ENCODE measurements at regions not wholly inside any gene's neighbourhood (a gene's known extent, or its start where the extent isn't known, plus 50 kb on each side); places are given as distances from the start of the nearest gene placed in this dataset.
"Not testable (repeated sequence)": the region's sequence is repeated elsewhere in the genome, so short reads cannot be mapped to it uniquely, and the experiment has no call there.

DNA sequence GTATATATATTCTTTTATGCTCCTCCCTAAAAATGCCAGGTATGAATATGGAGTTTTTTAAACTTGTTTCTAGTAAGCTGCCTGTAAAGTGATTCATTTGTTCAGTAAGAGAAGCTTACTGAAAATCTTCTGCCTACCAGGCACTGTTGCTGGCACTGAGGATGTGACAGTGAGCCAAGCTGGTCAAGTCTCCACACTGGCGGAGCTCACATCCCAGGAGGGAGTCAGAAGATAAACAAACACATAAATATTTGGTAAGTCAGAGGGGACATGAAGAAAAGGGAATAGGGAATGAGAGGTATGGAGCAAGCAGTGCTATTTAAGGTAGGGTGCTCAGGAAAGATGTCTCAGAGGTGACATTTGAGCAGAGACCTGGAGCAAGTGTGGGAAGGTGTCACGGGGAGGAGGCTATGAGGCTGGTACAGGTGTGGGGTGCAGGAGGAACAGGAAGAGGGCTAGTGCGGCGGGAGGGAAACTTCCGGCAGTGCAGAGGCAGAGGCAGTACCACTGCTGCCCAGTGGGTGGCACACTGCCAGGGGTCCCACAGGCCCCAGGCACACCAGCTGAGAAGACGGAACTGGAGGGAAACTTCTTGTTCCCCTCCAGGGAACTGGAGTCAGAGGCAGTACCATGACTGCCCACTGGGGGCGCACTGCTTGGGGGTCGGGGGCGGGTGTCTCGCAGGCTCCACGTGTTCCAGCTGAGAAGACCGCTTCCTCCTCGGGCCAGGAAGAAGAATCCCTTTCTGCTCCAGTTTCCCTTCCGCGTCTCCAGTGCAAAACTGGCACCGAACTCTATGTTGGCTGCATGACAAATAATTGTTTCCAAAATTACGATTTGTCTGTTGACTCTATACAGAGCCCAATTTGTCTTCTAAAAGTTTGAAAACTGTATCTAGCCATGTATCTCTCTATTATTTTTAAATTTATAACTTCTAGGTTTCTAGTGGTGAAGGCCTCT is 161.0 kb downstream of the TEX36 start:
- DNase-seq = no peak
- ATAC-seq (ENCODE audit: poor library complexity) = no peak
- intact Hi-C loops (cut with DNase I) = no loop called here

DNA sequence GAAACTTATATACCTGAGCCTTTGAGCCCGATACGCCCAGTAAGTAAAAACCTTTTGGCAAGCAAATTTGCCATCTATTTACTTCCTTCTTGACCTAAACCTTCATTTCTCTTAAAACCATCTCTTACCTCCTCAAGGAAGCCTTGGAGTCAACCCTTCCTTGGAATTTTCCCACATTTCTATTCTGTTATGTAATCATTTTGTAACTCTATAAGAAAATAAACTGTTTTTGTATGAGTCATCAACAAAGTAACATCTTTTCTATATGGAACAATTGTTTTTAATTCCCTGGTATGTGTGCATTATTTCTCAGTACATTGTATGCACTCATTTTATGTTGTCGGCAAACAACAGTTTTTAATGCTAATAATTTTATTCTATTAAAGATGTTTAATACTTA is 162.0 kb downstream of the TEX36 start:
- intact Hi-C loops (cut with DNase I) = no loop called here
- ATAC-seq (ENCODE audit: poor library complexity) (no peak), DNase-seq (no peak)

DNA sequence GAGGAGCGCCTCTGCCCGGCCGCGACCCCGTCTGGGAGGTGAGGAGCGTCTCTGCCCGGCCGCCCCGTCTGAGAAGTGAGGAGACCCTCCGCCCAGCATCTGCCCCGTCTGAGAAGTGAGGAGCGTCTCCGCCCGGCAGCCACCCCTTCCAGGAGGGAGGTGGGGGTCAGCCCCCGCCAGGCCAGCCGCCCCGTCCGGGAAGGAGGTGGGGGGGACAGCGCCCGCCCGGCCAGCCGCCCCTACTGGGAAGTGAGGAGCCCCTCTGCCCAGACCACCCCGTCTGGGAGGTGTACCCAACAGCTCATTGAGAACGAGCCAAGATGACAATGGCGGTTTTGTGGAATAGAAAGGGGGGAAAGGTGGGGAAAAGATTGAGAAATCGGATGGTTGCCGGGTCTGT is 164.6 kb downstream of the TEX36 start:
- DNase-seq; intact Hi-C loops (cut with DNase I); ATAC-seq (ENCODE audit: poor library complexity): not testable (repeated sequence)

DNA sequence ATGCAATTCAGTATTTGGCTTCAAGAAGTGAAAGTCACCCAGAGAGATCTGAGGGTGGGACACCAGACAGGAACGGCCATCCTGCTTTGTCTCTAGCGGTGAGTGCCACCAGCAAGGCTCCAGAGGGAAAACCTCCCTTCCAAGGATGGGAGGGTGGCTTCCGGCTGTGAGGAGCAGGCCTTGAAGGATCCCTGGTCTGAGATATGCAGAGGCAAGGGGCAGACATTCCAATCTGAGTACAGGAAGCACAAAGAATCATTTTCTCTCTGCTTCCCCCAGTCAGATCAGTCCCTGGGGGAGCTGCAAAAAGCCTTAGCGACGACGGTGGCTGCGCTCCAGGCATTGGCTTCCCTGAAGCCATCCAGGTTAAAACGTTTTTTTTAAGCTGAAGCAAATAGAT is 167.4 kb downstream of the TEX36 start:
- DNase-seq = no peak
- no peak for ATAC-seq (ENCODE audit: poor library complexity)
- intact Hi-C loops (cut with DNase I) = no loop called here

DNA sequence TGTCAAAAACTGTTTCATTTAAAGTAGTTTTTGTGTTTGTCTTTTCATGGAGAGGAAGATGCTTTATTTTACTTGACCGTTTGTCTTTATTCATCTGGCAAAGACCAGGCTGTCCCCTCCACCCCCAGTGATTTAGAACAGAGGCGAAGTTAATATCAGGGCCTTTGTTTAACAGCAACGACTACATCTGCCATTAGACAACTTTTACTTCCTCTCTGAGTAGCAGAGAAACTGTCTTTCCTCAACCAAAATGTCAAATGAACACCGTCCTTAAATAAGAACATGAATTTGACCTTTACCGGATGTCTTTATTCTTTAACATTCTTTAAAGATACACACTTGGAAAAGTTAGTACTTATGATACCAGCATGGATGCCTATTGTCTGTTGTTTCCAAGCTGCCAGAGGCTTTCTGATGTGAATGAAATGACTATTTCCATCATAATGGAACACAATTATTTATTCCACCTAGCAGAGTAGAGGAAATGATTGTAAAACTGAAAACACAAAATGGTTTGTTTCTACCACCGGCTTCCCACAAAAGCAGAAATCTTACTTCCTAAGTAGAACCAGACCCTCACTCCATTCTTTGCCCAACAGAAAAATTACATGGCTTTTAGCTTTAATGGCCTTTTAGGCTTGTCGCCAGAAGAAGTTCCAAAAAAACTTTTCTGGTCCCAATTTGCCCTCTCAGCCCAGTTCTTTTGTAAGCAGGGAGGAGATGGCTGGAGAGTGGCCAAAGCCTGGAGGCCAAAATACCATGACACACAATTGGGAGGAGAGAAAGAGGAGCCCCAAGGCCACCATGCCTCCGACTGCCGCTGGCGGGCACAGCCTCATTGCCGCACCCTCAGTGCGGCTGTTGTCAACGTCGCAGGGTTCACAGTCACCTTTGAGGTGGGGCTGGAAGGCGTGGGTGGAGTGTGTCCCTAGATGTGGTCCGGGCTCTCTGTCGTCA is 168.5 kb downstream of the TEX36 start:
- ATAC-seq (ENCODE audit: poor library complexity) (no peak), DNase-seq (no peak)
- intact Hi-C loops (cut with DNase I) = no loop called here

GRCh38 chr10:125513429-125514182 is 169.4 kb downstream of the TEX36 start:
- no peak for DNase-seq
- intact Hi-C loops (cut with DNase I) = no loop called here
- no peak for ATAC-seq (ENCODE audit: poor library complexity)

- no peak for ATAC-seq (ENCODE audit: poor library complexity)
- DNase-seq = no peak
- intact Hi-C loops (cut with DNase I) = no loop called here
These were observed 172.0 kb downstream of the TEX36 start for GRCh38 chr10:125510998-125511397.

GRCh38 chr10:125505648-125506047 is 177.3 kb downstream of the TEX36 start:
- intact Hi-C loops (cut with DNase I) = no loop called here
- no peak for ATAC-seq (ENCODE audit: poor library complexity)
- DNase-seq = no peak

DNA sequence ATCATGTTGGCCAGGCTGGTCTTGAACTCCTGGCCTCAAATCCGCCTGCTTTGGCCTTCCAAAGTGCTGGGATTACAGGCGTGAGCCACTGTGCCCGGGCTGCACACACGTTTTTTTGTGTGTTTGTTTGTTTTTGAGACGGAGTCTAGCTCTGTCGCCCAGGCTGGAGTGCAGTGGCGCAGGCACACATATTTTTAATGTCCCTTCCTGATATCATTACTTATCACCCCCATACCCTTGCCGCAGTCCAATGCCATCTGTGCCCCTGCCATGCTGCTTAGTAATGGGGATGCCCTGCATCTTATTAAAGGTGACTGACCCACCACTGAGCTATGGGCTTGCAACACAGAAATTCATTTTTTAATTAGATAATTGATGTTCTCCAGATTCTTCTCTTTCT is 180.7 kb downstream of the TEX36 start:
- ATAC-seq (ENCODE audit: poor library complexity) (no peak), DNase-seq (no peak)
- intact Hi-C loops (cut with DNase I) = no loop called here

GRCh38 chr10:125495386-125495785 is 187.6 kb downstream of the TEX36 start:
- intact Hi-C loops (cut with DNase I) = no loop called here
- no peak for DNase-seq
- no peak for ATAC-seq (ENCODE audit: poor library complexity)

GRCh38 chr10:125494651-125495239 is 188.2 kb downstream of the TEX36 start:
- ATAC-seq (ENCODE audit: poor library complexity) (no peak), DNase-seq (no peak)
- intact Hi-C loops (cut with DNase I) = no loop called here

DNA sequence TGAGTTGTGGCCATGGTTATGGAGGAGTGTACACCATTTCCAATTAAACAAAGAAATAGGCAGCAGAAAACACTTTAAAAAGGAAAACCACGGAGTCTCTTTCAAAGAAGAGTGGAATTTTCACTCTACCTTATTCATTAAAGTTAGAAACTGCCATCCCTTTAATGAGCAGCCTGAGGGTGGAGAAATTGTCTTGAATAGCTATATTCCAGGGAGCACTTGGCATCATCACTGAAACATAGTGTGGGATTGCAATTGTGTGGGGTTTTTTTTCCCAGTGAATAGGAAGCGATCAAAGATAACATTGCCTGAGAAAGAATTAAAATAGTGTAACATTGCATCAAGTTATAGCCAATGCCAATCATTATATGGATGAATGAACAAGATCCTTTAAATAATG is 191.6 kb downstream of the TEX36 start:
- no peak for DNase-seq
- no peak for ATAC-seq (ENCODE audit: poor library complexity)
- intact Hi-C loops (cut with DNase I) = no loop called here

DNA sequence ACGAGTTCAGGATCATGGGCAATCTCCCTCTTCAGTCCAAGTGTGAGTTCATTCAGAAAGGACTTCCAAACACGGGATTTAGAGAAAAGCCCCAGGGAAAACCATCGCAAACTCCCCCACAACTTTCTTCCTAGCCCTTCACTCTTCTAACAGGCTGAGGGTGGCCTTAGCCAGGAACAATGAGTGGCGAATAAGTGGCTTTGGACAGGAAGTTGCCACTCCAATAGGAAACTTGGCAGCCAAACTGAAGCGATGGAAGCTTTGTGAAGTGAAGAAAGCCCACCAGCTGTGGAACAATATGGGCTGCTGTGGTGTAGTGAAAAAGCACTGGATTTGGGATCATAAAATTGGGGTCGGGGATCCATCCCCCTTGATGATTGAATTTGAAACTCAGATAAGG is 193.2 kb downstream of the TEX36 start:
- intact Hi-C loops (cut with DNase I) = no loop called here
- DNase-seq = no peak
- no peak for ATAC-seq (ENCODE audit: poor library complexity)

DNA sequence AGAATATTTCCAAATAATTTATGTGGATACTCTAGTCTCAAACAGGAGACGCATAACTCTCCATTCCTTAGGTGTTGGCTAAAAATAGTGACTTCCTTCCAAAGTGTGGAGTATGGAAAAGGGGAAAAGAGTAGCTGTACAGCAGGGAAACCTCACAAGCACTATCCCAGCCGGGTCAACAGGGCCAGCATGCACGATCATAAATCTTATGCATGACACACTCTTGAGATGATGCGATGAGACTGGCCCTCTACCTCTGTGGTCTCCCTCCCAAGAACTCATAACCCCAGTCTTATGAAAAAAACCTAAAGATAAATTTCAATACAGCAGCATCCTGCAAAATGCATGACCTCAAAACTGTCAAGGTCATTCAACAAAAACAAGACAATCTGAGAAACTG is 197.3 kb downstream of the TEX36 start:
- intact Hi-C loops (cut with DNase I) = no loop called here
- DNase-seq = no peak

DNA sequence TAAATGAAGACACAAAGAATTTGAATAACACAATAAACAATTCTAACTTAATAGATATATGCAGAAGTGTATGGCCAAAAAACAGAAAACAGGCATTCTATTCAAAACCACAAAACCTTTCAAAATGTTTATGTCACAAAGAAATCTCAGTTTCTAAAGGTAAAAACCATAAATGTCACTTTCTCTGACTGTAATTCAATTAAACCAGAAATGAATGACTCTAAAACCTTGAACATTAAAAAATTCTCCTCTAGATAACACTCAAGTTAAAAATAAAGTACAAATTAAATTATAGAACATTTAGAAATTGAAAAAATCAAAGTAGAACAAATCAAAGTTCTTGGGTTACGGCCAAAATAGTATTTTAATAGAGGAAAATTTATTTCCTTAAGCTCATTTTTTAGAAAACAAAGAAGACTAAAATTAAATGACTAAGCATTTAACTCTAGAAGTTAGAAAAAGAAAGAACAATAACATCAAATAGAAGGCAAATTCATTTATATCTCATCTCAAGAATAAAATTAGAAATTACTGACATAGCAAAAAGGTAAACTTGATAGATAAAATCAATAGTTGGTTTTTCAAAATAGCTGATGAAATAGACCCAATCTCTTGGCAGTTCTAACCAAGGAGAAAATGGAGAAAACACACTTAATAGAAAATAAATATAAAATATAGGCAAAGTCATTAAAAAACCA is 198.8 kb downstream of the TEX36 start:
- ATAC-seq (ENCODE audit: poor library complexity) = no peak
- no peak for DNase-seq
- intact Hi-C loops (cut with DNase I) = no loop called here

More for the DNA sequence above, 197.3 kb downstream of the TEX36 start:
- ATAC-seq (ENCODE audit: poor library complexity) = no peak

GRCh38 chr10:125482637-125483036 is 200.3 kb downstream of the TEX36 start:
- ATAC-seq (ENCODE audit: poor library complexity) (no peak), DNase-seq (no peak)
- intact Hi-C loops (cut with DNase I) = no loop called here

GRCh38 chr10:125482108-125482507 is 200.9 kb downstream of the TEX36 start:
- DNase-seq (no peak), ATAC-seq (ENCODE audit: poor library complexity) (no peak)
- intact Hi-C loops (cut with DNase I) = no loop called here

- DNase-seq (no peak), ATAC-seq (ENCODE audit: poor library complexity) (no peak)
- intact Hi-C loops (cut with DNase I) = no loop called here
These were observed 203.9 kb downstream of the TEX36 start for GRCh38 chr10:125479059-125479458.
